Stimulated activated CD4-positive, alpha-beta T cell treated with anti-CD3 and anti-CD28 coated beads, Interleukin-15, amount 100 ng/mL, for 1 hour (primary cell): ENCODE measurements at regions not wholly inside any gene's neighbourhood (a gene's known extent, or its start where the extent isn't known, plus 50 kb on each side); places are given as distances from the start of the nearest gene placed in this dataset.

Source experiments
- DNase-seq, 2 donors: peaks; one replicate each; pipeline ENCODE4 v3.0.0-alpha.2; 2020; ENCODE audit warnings: low read depth in 1 of 2, low spot score in 1 of 2

DNA sequence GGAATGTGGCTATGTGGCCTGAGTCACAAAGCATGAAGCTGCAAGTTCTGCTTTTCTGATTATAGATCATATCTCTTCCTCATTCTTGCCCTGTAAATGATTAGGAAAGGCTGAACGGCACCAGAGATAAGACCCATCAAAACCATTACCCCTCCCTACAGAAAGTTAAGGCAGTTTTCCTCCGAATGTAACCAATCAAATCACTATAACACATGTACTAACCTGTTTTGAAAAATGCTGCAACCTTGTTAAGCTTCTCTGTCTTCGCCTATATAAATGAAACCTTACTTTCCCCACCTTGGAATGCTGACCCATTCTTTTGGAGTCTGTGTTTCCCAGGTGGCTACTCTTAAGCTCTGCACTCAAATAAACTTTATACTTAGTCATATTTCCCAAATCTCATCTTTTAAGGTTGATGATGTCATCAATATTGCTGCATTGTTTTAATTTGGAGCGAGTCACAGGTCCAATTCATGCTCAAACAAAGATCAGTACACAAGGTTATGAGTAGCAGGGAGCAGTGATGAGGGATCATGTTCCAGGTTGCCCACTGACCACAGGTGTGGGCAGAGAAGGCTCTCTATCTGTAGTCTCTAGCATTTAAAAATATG lies 662.3 kb downstream of the IRS1 start:
- DNase-seq, result no peak

GRCh38 chr2:226136739-226137138 lies 662.9 kb downstream of the IRS1 start:
- no peak for DNase-seq

- no peak for DNase-seq
These were observed 663.6 kb downstream of the IRS1 start for GRCh38 chr2:226135861-226136548.

GRCh38 chr2:226132323-226133215 lies 667.1 kb downstream of the IRS1 start:
- no peak for DNase-seq

- DNase-seq, result no peak
These were observed 668.3 kb downstream of the IRS1 start for GRCh38 chr2:226131299-226131784.

DNA sequence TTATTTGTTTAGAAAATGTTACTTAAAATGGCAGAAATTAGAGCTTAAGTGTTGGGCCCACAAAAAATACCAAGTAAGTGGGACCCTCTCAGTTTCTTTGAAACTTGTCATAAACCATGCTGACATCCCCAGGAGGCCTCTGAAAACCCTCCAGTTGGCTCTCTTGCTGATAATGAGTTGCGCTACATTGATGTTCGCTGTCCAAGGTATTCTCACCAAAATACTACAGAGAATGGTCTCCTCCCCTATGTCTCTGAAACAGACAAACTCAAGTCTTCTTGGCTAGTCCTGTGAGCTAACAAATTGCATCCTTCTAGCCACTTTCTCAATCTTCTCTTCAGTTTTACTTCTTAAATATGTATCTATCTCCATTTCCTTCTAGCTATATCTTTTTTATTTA lies 669.4 kb downstream of the IRS1 start:
- no peak for DNase-seq

GRCh38 chr2:226127682-226128081 lies 671.9 kb downstream of the IRS1 start:
- DNase-seq, result no peak

GRCh38 chr2:226126104-226126503 lies 673.5 kb downstream of the IRS1 start:
- no peak for DNase-seq

DNA sequence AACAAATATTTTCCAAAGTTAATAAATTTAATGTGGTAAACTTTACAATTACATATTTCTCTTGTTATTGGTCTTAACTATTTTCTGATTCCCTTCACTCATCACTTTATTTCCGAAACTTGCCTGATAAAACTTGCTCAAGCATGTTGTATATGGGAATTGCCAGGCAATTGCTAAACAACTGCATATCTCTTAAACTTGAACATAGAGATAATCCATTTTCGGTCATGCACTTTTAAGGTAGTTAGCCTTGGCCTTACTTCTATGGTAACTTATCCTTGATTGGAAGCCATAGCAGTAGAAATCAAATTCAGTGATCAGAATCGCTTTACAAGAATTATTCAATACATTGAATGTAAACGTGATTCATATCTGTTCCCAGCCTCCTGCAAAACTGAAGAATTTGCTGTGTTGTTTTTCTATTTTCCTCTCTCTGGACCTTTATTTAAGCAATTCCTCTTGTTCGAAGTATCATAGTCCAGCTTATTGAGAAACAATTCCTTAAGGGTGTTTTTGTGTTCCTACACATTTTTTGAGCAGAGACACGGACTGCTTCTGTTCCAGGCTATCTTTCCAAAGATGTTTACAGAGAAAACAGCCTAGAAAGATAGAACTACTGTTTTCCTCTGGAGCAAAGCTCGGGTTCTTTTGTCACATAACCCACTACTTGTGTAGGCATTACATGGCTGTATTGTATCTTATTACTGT lies 674.3 kb downstream of the IRS1 start:
- no peak for DNase-seq

DNA sequence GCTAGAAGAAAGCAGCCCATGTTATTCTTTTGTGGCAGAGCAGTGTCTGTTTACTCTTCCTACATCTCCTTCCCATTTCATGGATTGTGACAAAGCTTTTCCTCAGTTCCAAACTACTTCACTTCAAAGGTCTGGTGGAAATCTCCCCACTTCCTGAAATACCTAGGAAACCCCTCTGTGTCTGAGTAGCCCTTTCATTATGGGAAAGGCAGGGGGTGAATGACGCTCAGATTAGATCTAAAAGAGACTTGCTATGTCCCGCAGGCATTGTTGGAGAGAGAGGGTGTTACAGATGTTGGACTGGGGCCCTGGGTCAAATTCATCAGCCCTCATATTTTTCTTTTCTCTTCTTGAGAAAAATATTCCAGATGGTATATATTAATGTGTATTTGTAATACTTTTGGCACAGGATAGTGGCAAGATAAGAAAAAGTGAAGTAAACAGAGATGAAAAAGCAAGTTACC lies 675.0 kb downstream of the IRS1 start:
- no peak for DNase-seq

DNA sequence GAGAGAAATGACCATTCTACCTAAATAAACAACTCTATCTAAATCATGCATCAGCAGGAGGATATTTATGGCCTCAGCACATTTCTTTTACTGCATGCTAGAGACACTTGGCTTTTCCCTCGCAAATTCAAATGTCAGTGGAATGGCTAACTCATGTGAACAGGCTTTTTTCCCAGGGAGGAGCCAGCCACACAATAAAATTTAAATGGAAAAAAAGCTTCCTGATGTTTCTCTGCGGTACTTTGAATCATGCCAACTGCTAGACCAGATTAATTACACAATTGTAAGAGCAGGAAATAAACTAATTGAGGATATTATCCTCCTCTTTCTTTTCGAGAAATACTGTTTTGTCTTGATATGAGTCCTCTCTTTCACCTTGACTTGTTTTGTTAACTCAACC lies 676.3 kb downstream of the IRS1 start:
- no peak for DNase-seq

- no peak for DNase-seq
These were observed 677.6 kb downstream of the IRS1 start for GRCh38 chr2:226122041-226122440.

DNA sequence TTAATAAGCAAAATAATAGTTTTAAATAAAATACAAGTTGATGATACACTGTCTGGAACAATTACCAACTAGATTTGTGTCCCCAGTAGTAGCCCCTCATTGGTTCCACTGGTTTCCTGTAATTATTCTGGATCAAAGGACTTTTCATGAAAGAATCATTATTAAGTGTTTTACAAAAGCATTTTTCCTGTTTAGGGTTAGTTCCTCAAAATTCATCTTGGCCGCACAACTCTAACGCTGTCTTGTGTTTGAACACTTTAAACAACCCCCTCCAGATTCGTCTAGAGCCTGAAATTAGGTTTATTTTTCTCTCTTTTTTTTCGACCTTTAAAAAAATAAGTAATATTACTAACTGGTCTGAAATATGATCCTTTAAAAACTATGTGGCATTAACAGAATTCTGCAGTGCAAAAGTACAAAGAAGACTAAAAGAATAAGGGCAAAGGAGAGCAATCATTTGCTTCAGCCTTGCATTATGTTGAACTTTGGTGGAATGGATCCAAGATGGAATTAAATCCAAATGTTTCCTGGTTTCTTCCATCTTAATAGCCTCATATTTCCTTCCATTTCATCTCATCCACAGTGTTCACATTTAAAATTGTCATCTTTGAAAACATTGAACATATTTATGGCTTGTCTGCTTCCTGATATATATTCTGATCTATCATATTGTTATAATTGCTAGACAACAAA lies 678.4 kb downstream of the IRS1 start:
- DNase-seq, result no peak

DNA sequence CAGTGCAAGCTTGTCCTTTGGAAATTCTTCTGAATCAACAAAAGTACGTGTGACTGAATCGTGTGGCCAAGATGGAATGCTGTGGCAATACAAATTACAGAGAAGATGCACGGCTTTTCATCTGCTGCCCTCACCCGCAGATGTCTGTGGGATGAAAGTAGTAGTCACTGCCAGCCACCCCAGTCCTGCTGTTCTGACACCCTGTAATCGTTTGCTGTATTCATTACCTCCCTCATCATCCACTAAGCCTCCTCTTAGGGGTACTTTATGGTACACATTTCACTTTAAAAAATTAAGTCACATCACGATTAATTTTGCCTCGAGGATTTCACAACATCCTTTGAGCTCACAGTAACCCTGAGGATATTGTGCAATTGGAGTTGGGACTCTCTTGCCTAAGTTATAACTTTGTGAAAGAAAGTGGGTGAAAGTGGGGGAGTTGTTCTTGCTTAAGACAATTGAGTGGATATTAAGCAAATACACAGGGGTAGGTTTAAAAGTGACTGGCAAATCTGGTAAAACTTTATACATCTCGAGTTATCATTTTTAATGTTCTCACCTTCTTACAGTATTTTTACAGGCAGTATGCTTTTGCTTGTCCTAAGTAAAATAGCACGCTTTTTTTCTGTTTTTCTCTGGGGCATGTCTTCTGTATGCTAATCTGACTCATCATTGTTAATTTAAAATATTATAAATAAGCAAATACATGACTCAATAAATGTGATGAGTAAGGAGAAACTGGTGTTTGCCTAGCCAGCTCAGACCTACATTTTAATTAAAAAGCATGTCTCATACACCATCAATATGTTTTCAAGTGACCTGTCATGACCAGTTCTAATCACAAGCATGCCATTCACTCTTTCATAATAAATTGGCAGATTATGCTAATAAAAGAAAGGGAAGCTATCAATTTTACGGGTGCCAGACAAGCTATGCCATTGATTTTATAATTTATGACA lies 680.9 kb downstream of the IRS1 start:
- no peak for DNase-seq

DNA sequence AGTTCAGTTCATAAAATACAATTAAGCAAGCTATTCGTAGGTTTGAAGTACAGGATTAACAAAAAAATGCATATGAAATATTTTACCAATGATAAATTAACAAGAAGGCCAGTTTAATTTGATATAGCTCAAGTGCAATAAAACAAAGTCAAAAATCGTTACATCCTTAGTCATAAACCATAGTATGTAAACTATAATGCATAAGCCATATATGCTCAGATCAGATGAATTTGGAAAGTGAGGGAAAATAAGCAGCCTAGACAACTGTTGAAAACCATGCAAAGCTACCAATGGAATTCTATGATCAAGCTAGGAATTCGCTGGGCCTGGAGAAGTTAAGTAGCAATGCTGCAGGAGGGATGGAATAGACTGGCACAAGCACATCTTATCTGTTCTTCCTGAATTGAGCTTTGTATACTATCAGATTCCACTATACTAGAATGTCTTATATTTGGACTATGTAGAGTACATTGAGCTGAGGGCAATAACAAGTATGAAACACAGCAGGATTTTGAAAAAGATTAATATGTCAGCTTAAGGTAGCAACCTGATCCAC lies 682.0 kb downstream of the IRS1 start:
- DNase-seq, result no peak

GRCh38 chr2:226116346-226116745 lies 683.3 kb downstream of the IRS1 start:
- no peak for DNase-seq

DNA sequence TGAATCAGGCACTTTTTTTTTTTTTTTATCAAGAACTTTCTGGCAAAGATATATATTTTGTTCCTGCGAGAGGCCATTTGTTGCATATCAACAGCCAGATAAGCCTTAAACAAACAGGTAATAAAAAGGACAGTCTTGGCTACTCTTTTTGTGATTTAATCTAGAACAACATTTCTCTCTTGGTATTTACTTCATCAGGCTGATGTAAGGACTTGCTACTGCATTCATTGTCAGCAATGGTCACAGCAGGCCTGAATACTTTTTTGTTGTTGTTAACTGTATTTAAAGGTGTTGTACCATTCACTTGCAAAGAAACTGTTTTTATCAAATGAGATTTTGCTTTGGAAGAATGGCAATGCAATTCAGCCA lies 683.8 kb downstream of the IRS1 start:
- no peak for DNase-seq

- DNase-seq, result no peak
These were observed 684.4 kb downstream of the IRS1 start for GRCh38 chr2:226115102-226115831.

DNA sequence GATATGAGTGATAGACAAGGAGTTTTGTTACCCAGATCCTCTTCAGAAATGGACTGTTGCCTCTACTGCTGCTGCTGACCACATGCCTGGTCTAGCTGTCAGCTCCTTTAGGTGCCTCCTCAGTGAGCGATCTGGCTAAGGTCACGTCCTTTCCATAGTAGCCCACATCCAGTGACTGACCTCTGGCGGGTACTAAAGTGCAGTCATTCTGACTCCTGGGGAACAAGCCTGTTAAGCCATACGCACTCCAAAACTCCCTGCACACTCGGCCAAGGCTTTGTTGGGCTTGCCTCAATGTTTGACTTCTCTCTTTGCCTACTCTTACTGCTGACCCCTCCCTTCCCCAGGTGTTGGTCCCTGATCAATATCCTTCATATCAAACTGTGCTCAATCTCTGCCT lies 685.2 kb downstream of the IRS1 start:
- no peak for DNase-seq
